GM04503 (cell line): ENCODE measurements at regions not wholly inside any gene's neighbourhood (a gene's known extent, or its start where the extent isn't known, plus 50 kb on each side); places are given as distances from the start of the nearest gene placed in this dataset.
A peak's percentile ranks its signal among the peaks of the same experiment; 100 is the strongest.
"Not testable (repeated sequence)": the region's sequence is repeated elsewhere in the genome, so short reads cannot be mapped to it uniquely, and the experiment has no call there.

Source experiments
- DNase-seq: peaks from one replicate; pipeline ENCODE4 v3.0.0-alpha.2; 2012; ENCODE audit warnings: low read depth

GRCh38 chr2:40579247-40579646 lies 127.4 kb upstream of the SLC8A1 start:
- no peak for DNase-seq

DNA sequence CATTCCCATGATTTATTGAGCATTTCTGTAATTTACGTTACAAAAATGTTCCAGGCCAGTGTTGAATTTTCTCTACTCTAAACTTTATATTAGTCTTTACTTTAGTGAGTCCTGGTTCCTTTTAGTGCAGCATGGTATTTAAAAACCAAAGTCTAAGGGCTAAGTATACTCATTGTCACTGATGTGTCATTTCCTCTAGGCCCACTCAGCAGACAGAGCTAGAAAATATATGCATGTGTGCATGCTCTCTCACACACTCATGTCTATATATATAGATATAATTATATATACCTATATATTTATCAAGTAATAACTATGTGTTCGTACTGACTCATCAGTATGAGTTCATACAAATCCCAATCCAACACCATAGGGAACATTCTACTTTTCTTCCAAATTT lies 132.5 kb upstream of the SLC8A1 start:
- DNase-seq: no peak

DNA sequence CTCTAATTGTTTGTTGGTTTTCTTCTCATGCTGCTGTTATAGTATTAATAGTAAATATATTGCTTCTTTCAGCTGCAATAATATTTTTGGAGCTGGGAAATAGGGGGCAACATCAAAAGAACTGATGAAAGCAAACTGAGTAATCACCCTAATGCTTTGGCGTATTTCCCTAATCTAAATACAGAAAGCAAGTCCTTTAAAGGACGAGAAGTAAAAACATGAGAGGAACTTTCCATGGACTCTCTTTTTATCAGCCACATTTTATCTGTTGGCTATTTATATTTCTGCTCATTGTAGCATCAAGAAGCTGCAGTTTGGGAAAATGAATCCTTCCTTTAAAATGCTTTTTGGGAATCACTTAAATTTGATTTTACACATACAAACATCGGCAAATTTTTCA lies 139.9 kb upstream of the SLC8A1 start:
- no peak for DNase-seq

DNA sequence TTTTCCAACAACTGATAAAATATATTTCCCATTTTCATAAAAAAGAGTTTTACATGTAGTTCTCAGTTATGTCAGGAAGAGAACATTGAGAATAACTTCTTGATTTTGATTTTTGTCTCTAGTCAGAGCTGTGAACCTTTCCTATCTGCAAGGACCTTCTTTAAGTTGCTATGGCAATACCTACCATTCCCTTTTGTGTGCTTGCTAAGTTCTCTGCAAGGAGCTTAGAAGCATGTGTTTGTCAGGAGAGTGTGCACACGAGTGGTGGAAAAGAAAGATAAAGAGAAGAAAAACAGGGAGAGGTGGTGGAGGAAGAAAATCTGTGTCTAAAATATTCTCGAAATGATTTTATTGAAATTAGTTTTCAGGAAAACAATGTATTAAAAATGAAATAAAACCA lies 140.3 kb upstream of the SLC8A1 start:
- DNase-seq: no peak

- DNase-seq: no peak
Measured at GRCh38 chr2:40606862-40607261, 155.0 kb upstream of the SLC8A1 start.

DNA sequence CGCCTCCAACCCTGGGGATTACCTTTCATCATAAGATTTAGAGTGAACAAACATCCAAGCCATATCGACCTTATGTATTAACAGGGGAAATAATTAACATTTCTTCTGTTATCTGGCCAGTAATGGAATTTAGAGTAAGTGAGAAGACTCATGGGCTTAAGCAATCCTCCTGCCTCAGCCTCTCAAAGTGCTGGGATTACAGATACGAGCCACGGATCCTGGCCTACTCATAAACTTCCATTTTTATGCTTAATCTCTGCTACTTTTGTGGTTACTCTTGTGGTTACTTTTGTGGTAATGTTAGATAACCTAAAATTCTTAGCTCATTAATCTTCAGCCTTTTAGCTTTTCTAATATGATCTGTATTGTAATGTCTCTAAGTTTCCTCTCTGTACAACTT lies 159.3 kb upstream of the SLC8A1 start:
- DNase-seq: no peak

GRCh38 chr2:40625849-40626248 lies 174.0 kb upstream of the SLC8A1 start:
- DNase-seq: peak; percentile 41

GRCh38 chr2:40628556-40628955 lies 176.7 kb upstream of the SLC8A1 start:
- DNase-seq: no peak

- DNase-seq: no peak
Measured at GRCh38 chr2:40629768-40630434, 178.0 kb upstream of the SLC8A1 start.

DNA sequence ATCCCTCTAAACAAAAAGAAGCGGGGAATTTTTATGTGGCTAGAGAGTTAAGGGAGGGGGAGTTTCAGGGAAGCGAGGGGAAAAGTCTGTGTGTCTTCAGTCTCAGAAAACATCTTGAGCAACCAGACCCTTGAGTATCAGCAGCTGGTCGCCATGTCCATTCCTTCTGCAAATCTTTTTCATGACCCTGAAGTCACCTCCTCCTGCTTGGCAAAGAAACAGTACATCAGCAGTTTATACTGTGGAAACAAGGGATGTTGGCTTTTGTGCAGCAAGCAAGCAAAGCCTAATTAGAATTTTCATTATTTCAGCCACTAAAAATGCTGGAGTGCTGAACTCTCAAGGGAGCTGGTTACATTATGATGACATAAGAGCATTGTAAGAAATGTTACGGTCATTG lies 187.4 kb upstream of the SLC8A1 start:
- DNase-seq: no peak

DNA sequence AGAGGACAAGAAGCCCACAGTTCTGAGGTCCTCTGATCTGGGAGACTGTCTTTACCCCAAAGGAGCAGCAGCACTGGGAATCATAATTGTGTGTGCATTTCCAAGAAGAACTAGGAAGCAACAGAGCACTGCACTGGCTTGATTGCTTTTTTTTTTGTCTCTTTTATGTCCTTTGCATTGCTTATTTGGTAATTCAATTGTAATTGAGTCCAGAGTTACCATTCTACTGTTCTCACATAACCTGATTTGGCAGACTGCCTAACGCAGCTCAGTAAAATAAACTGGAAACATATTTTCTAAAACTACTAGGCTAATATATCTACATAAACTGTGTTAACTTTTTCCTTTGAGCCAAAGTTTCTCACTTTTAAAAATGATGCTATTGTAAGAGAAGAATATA lies 190.3 kb upstream of the SLC8A1 start:
- no peak for DNase-seq

DNA sequence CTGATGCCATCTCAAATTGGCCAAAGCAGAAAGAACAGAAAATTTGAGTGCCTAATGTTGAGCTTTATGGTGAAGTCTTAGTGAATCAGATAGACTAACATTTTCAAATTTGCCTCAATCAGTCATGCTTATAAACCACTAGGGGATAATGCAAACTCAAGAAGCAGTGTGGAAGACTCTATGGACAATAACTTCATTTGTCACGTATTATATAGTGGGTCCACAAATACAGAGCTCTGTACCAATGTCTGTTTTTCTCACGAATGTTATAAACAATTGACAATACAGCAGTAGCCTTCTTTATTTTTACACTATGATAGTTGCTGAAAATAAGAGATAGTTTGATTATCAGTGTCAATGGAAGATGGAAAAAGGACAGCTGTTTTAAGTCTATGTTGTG lies 190.8 kb upstream of the SLC8A1 start:
- DNase-seq: no peak

DNA sequence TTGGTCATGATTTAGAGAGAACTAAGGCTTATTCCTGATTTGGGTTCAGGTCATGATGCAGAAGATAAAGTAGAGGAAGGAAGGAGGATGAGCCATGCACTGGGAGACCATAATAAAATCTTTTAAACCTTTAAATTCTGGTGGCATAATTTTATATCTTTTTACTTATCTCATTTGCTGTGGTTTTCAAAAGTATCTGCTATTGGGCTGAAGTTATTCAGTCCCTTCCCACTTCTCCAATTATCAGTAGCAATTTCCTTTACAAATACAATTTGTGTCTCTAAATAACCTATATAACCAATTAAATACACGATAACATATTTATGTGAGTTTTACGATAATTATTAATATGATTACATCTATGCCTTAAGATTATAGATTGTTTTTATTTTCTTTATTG lies 194.8 kb upstream of the SLC8A1 start:
- no peak for DNase-seq

DNA sequence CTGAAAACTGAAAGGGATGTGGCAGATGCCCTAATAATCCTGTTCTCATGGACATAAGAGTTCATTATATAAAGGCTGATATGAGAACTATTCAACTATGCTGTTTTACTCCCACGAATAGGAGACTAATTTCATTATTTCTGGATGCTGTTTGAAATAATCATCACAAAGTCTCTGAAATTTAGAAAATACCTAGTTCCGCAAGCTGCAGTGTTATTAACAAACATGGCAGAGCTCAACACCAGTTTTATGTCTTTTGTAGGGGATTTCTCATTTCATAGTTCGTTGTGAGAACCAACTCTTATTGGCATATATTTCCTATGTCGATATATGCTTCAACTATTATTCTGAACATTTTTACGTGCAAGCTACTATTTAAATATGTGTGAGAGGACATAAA lies 200.3 kb upstream of the SLC8A1 start:
- DNase-seq: no peak

DNA sequence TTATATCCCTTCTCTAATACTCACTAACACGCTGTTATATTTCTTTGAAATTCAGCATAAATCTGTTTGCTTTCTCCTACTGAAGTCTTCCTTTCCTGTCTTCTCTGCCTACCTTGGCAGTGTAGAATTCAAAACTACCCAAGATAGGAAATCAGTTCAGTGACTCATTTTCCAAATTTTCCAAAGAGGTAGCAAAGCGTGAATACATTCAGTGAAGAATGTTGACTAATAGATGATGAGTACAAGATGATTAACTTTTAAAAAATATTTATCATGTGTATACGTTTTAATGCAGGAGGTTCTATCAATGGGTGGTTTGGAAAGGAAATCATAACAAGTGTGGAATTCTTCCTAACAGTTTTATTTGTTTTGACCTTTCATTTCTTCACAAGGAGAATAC lies 201.9 kb upstream of the SLC8A1 start:
- no peak for DNase-seq

DNA sequence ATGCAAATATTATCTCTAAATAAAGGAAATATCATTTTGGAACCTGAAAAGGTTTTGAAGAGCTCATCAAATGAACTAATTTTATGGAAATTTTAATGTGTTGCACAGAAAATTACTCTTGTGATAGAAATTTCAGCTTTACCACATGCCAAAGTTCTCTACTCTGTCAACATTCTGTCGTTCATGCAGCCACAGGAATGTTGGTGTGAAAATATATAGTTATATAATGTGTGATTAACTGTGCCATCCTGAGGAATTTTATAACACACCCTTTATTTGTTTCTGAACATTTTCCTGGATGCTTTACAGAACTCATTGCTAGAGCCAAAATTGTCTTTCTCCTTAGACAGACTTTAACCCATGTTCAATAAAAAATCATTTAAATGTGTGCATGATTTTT lies 202.5 kb upstream of the SLC8A1 start:
- no peak for DNase-seq

DNA sequence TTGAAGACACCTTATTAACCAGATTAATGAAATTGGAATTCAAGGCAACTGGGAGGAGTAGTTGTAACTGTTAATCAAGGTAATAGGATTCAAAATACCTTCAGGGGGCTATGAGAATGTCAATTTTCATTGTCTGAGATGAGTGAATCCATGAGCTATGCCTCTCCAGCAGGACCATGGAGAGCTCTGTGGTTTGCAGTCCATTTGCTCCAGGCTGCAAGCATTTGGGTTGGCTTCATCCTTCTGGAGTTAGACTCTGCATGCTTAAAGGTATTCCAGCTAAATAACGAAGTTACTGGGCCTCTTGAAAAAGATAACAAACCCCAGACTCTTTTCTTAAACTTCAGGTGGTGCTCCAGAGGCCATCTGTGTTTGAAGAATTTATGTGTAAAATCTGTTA lies 207.1 kb upstream of the SLC8A1 start:
- DNase-seq: no peak

- DNase-seq: no peak
Measured at GRCh38 chr2:40665493-40666232, 213.8 kb upstream of the SLC8A1 start.

DNA sequence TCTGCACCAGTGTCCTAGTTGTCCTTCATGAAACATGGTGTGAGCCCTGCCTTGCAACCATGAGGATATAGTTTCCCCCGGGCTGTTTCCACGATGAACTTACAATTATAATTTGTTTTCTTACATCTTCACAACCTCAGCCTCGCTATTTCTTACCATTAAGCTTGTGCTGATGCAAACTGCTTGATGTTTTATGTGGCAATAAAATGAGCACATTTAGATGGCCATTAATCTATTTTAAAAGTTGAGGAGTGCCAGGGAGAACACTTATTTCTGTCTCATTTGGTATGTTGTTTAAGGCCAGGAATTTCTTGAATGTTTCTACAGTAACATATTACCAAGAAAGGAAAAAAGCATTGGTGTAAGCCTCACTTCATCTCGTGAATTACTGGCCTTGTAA lies 214.5 kb upstream of the SLC8A1 start:
- DNase-seq: peak; percentile 85

DNA sequence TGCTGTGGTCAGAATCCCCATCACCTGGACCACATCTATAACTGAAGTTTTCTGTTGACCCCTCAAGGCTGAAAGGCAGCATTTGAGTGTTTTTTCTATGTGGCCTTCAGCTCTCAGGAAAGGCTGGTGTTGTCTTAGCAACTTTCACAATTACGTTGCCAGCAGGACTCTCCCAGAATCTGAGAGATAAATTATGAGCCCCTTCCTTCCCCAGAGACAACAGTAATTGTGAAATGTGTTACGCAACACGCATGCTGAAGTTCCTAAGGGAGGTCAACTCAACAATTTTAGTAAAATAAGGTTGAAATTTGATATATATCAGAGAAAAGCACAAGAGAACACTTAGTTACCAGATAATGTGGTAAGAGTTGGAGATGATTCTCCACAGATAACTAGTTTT lies 216.5 kb upstream of the SLC8A1 start:
- peak; percentile 57 for DNase-seq

- not testable (repeated sequence) for DNase-seq
Measured at GRCh38 chr2:40676134-40676790, 224.4 kb upstream of the SLC8A1 start.

- no peak for DNase-seq
Measured at GRCh38 chr2:40680547-40680946, 228.7 kb upstream of the SLC8A1 start.

DNA sequence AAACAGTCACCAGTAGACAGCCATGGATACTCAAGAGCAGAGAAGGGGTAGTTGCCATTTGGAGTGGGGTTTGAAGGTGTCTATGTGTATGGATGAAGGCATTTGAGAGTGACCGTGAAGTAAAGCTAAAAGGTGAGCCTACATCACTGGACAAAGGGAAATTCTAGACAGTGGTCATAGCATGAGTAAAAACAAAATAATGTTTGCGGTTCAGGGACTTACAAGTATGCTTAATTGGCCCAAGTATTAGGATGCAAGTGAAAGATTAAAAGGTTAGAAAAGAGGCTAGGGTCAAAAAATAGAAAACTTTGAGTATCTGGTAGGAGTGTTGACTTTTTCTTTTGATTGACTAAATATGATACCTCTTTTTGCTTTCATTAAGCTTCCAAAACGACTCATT lies 238.1 kb upstream of the SLC8A1 start:
- no peak for DNase-seq

- no peak for DNase-seq
Measured at GRCh38 chr2:40690525-40690924, 238.6 kb upstream of the SLC8A1 start.
